ENCODE measurements at regions not wholly inside any gene's neighbourhood (a gene's known extent, or its start where the extent isn't known, plus 50 kb on each side); places are given as distances from the start of the nearest gene placed in this dataset.
A peak's percentile ranks its signal among the peaks of the same experiment; 100 is the strongest.
"Not testable (repeated sequence)": the region's sequence is repeated elsewhere in the genome, so short reads cannot be mapped to it uniquely, and the experiment has no call there.

DNA sequence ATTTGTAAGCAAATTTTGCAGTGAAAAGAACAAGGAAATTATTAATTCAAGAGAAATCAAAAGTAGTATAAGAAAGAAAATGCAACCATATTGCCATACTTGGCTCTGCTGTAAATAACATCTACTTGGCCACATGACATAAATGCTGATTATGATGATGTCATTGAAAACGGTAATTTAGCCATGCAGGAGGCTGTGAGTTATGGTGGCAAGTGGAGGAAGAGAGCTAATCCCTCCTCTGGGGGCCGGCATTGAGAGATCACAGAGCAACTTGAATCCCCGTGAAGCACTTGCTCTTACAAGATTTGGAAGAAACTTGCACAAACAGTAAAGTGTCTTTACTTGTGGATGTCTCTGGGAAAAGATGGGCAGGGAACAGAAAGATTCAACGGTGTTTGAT, 456.6 kb downstream of the PREX1 start:
- TF ChIP-seq, protein P1, sequence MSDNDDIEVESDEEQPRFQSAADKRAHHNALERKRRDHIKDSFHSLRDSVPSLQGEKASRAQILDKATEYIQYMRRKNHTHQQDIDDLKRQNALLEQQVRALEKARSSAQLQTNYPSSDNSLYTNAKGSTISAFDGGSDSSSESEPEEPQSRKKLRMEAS (IDR thresholded peaks at IDR 0.05; ENCODE audit: low read depth, low read length), result no peak
- TF ChIP-seq, protein P2, sequence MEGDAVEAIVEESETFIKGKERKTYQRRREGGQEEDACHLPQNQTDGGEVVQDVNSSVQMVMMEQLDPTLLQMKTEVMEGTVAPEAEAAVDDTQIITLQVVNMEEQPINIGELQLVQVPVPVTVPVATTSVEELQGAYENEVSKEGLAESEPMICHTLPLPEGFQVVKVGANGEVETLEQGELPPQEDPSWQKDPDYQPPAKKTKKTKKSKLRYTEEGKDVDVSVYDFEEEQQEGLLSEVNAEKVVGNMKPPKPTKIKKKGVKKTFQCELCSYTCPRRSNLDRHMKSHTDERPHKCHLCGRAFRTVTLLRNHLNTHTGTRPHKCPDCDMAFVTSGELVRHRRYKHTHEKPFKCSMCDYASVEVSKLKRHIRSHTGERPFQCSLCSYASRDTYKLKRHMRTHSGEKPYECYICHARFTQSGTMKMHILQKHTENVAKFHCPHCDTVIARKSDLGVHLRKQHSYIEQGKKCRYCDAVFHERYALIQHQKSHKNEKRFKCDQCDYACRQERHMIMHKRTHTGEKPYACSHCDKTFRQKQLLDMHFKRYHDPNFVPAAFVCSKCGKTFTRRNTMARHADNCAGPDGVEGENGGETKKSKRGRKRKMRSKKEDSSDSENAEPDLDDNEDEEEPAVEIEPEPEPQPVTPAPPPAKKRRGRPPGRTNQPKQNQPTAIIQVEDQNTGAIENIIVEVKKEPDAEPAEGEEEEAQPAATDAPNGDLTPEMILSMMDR (IDR thresholded peaks at IDR 0.05; ENCODE audit: low read depth, low read length), result no peak
- no peak for TF ChIP-seq MYC (IDR thresholded peaks at IDR 0.05; ENCODE audit: low read depth, low read length)
- no peak for TF ChIP-seq POLR2A (IDR thresholded peaks at IDR 0.05; ENCODE audit: extremely low read depth, insufficient read length)
- no peak for DNase-seq (ENCODE audit: low read depth)

DNA sequence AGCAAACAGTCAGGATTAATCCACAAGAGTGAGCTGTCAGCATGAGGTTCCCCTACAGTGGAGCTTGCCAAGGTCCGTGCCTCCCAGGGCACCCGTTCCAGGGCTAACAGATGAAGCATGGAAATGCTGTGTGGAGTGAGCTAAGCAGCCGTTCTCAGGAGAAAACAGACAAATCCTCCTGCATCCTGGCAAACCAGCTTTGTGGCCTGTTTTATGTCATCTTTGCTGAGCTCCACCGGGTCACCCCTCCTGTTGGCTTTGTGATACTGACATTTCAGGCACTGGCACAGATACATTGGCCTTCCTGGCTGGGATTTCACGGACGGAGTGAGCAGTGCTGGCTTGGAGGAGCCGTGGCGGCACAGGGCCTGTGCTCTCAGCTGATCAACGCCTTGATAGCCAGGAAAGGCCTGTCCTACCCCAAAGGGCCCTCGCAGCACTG, 459.2 kb downstream of the PREX1 start:
- DNase-seq (ENCODE audit: low read depth); H3K4me3 ChIP-seq (ENCODE audit: low read depth, low read length): not testable (repeated sequence)

More for the DNA sequence above, 456.6 kb downstream of the PREX1 start:
- H3K4me3 ChIP-seq (ENCODE audit: low read depth, low read length), result no peak overlapping the region

DNA sequence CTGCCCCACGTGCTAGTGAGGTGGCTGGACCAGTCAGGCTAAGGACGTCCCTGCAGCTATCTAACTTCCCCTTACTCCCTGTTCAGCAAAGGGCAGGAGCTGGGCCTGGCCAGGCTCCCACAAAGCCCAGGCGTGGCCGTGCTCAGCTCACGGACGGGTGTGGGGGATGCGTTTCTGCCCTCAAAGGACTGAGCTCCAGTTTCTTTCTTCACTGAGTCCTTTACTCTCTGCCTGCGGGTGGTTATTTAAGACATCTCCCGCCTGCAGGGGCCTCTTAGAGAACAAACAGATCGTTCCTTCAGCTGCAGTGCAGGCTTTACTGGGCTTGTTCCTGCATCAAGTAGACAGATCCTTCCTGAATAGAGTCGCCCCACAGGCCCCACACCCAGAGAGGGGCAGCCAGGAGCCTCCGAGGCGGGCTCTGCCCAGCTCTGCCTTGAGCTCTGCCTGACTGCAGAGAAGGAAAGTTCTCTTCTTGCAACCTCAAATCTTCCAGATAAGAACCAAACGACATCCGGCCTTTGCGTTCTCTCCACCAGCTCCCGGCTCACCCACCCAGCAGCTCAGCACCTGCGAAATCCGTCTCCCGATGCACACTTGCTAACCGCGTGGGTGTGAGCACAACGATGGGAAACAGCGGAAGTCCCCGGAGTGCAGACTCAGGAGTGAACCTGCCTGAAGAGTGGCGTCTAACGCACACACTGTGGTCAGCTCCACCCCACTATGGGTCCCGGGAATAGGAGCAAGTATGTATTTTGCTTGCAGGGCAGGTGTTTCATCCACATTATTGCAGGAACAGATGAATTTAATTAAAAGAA, 460.0 kb downstream of the PREX1 start:
- DNase-seq (ENCODE audit: low read depth), result peak; percentile 53
- H3K4me3 ChIP-seq (ENCODE audit: low read depth, low read length), result not testable (repeated sequence)

DNA sequence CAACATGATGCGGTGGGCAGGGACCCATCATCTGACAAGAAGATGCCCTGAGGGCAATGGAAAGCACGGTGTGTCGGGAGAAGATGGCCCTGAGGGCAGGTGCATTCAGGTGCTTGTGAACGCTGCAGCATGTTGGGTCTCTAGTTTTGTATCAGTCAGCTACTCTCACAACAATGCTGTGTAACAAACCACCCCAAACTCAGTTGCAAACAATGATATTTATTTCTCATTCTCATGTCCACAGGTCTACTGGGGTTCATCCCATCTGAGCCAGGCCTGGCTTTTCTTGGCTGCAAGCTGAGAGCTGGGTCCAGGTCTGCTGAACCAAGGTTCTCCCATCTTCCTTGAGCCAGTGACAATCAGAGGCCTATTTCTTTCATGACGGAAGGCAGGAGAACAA, 461.6 kb downstream of the PREX1 start:
- H3K4me3 ChIP-seq (ENCODE audit: low read depth, low read length), result no peak overlapping the region
- DNase-seq (ENCODE audit: low read depth), result no peak
- TF ChIP-seq MYC (IDR thresholded peaks at IDR 0.05; ENCODE audit: low read depth, low read length) (no peak), POLR2A (IDR thresholded peaks at IDR 0.05; ENCODE audit: extremely low read depth, insufficient read length) (no peak)

DNA sequence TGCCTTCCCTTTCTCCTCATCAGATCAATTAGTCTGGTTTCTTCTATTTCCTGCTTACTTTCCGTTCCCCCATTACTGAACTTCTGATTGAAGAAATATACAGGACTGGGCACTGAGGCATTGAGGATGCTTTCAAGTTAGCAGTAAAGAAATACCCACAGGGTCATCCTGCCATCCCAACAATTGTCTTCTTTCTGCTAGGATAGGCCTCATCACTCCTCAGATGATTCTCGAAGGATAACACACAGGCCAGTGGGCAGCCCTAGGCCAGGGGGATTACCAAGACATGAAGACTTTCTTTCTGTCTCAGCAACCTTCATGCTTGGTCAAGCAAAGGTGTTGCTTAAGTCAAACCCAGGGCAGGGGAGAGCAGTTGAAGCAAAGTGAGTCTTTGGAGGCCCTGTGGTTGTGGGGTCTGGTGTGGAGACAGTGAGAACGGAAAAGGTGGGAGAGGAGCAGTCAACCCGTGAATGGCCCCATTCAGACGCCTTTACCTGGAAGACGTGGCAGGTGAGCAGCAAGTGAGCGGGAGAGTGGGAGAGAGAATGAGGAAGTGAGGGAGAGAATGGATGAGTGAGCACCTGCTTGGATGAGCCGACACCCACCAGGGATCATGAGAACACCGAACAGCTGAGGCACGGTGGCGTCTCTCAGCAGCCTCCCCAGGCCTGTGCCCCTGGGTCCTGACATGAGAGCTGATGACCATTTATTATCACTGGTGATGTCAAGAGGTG, 462.9 kb downstream of the PREX1 start:
- no peak for DNase-seq (ENCODE audit: low read depth)
- TF ChIP-seq, protein P2 (IDR thresholded peaks at IDR 0.05; ENCODE audit: low read depth, low read length), result no peak
- no peak for TF ChIP-seq POLR2A (IDR thresholded peaks at IDR 0.05; ENCODE audit: extremely low read depth, insufficient read length)
- TF ChIP-seq, protein P1 (IDR thresholded peaks at IDR 0.05; ENCODE audit: low read depth, low read length), result no peak
- H3K4me3 ChIP-seq (ENCODE audit: low read depth, low read length), result no peak overlapping the region

DNA sequence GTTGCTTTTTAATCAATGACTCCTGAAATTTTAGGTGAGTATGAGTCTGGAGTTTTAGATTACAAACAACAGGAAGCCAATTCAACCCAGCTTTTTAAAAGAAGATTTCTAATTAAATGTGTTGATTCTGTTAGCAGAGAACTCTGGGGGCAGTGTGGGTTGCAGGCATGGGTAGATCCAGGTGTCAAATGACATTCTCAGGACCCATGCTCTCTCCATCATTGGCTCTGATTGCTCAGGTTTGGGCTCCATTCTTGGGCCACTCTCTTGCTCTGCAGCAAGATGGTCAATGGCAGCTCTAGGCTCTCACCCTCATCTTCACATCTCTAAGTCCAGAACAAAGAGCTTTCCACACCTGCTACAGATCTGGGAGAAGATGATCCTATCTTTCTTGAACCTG, 463.7 kb downstream of the PREX1 start:
- no peak for DNase-seq (ENCODE audit: low read depth)
- TF ChIP-seq POLR2A (IDR thresholded peaks at IDR 0.05; ENCODE audit: extremely low read depth, insufficient read length) (no peak), MYC (IDR thresholded peaks at IDR 0.05; ENCODE audit: low read depth, low read length) (no peak)
- TF ChIP-seq, protein P1 (IDR thresholded peaks at IDR 0.05; ENCODE audit: low read depth, low read length), result no peak
- TF ChIP-seq, protein P2 (IDR thresholded peaks at IDR 0.05; ENCODE audit: low read depth, low read length), result no peak
- H3K4me3 ChIP-seq (ENCODE audit: low read depth, low read length), result no peak overlapping the region

DNA sequence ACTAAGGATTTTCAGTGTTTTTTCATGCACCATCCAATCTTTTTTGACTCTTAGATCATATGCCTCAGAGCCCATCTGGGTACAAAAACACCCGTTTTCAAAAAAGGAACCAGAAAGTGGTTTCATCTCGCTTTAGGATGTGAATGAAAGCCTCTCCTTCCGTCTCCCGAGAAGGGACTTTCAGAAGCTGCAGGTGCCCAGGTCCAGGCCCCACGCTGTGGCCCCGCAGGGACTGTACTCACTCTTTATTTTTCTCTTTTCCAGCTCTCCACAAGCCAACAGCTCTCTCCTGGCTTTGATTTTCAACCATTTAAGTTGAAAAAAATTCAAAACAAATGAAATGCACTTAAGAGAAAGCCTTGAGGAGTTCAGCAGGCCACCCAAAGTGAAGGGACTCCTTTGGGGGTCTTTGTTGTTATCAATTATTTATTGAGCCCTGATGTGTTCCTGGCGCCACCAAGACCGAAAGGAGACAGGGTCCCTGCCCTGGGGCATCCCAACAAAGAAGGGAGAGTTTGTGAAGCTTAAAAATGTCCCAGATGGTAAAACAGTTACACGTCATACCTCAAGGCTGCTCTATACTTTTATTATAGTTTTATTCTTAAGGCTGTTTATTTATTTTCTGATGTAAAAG, 467.3 kb downstream of the PREX1 start:
- DNase-seq (ENCODE audit: low read depth), result no peak
- no peak overlapping the region for H3K4me3 ChIP-seq (ENCODE audit: low read depth, low read length)
- TF ChIP-seq MYC (IDR thresholded peaks at IDR 0.05; ENCODE audit: low read depth, low read length) (no peak), POLR2A (IDR thresholded peaks at IDR 0.05; ENCODE audit: extremely low read depth, insufficient read length) (no peak)
- TF ChIP-seq, protein P2 (IDR thresholded peaks at IDR 0.05; ENCODE audit: low read depth, low read length), result no peak
- TF ChIP-seq, protein P1 (IDR thresholded peaks at IDR 0.05; ENCODE audit: low read depth, low read length), result no peak
